Sigmoid colon (tissue), 4 donors: ENCODE measurements at regions not wholly inside any gene's neighbourhood (a gene's known extent, or its start where the extent isn't known, plus 50 kb on each side); places are given as distances from the start of the nearest gene placed in this dataset.

Source experiments
- EP300 ChIP-seq, 4 donors: sonication (generic); formaldehyde crosslinking; IDR thresholded peaks; one replicate each; pipeline ENCODE4 v1.6.1; 2017; ENCODE audit warnings: antibody characterized with exemption in 4 of 4
- POLR2A ChIP-seq, 2 donors: fragments of 450-650 bp; IDR thresholded peaks; one replicate each; pipeline ENCODE4 v1.6.1; 2016; ENCODE audit warnings: antibody characterized with exemption in 2 of 2, mild to moderate bottlenecking in 2 of 2, moderate library complexity in 2 of 2
- POLR2AphosphoS5 ChIP-seq, 4 donors: sonication (generic); formaldehyde crosslinking; IDR thresholded peaks; one replicate each; pipeline ENCODE4 v1.6.1; 2017; ENCODE audit warnings: antibody characterized with exemption in 4 of 4
- TF ChIP-seq, protein P1 (sequence below), 4 experiments: fragments of 450-650 bp in 3 of 4; fragments of 200-600 bp in 1 of 4; IDR thresholded peaks; one replicate each; pipeline ENCODE4 v1.5.1; 2016 to 2019; ENCODE audit warnings: antibody characterized with exemption in 4 of 4, mild to moderate bottlenecking in 3 of 4, moderate library complexity in 2 of 4

DNA sequence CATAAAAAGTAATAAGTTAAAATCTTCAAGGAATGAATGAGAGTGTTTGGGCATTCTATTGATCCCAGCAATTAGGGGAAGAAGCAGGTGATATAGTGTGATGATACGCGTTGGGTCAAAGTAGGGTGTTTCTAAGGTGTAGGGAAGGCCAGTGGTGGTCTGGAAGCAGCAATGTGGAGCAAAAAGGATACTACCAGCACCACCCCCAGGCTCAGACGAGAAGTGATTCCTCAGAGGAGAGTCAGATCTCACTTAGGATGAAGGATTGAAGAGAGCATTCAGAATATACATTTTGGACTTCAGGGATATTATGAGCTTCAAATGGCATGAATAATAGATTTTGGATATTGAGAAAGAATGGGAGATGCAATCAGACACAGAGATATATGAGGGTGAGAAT is 497.6 kb downstream of the RMST start:
- TF ChIP-seq POLR2AphosphoS5 (IDR thresholded peaks at IDR 0.05) (no peak), POLR2A (IDR thresholded peaks at IDR 0.05) (no peak), EP300 (IDR thresholded peaks at IDR 0.05) (no peak)
- TF ChIP-seq, protein P1, sequence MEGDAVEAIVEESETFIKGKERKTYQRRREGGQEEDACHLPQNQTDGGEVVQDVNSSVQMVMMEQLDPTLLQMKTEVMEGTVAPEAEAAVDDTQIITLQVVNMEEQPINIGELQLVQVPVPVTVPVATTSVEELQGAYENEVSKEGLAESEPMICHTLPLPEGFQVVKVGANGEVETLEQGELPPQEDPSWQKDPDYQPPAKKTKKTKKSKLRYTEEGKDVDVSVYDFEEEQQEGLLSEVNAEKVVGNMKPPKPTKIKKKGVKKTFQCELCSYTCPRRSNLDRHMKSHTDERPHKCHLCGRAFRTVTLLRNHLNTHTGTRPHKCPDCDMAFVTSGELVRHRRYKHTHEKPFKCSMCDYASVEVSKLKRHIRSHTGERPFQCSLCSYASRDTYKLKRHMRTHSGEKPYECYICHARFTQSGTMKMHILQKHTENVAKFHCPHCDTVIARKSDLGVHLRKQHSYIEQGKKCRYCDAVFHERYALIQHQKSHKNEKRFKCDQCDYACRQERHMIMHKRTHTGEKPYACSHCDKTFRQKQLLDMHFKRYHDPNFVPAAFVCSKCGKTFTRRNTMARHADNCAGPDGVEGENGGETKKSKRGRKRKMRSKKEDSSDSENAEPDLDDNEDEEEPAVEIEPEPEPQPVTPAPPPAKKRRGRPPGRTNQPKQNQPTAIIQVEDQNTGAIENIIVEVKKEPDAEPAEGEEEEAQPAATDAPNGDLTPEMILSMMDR (IDR thresholded peaks at IDR 0.05): no peak
